IPS-20b (cell line): ENCODE measurements at regions not wholly inside any gene's neighbourhood (a gene's known extent, or its start where the extent isn't known, plus 50 kb on each side); places are given as distances from the start of the nearest gene placed in this dataset.
"Not testable (repeated sequence)": the region's sequence is repeated elsewhere in the genome, so short reads cannot be mapped to it uniquely, and the experiment has no call there.

Experiments
- H3K27ac ChIP-seq: one replicate; pipeline ENCODE4 v1.5.1; 2013; ENCODE audit warnings: low read length
- H3K27me3 ChIP-seq: 2 replicates; pipeline ENCODE4 v1.6.1; 2013; ENCODE audit warnings: mild to moderate bottlenecking, low read length, inconsistent platforms; ENCODE audit not compliant: insufficient read depth
- H3K36me3 ChIP-seq: 2 replicates; pipeline ENCODE4 v1.6.1; 2013; ENCODE audit warnings: low read depth, mild to moderate bottlenecking, inconsistent platforms, low read length, moderate library complexity; ENCODE audit not compliant: insufficient read depth
- H3K4me1 ChIP-seq: 2 replicates; pipeline ENCODE4 v1.6.1; 2013; ENCODE audit warnings: mild to moderate bottlenecking, control low read depth, inconsistent platforms, low read length, moderate library complexity; ENCODE audit not compliant: insufficient read depth
- H3K4me3 ChIP-seq: 2 replicates; pipeline ENCODE4 v1.5.1; 2013; ENCODE audit warnings: mild to moderate bottlenecking, low read length, inconsistent platforms
- H3K9ac ChIP-seq: 2 replicates; pipeline ENCODE4 v1.6.1; 2013; ENCODE audit warnings: low read depth, mild to moderate bottlenecking, inconsistent platforms, low read length, moderate library complexity
- H3K9me3 ChIP-seq: 2 replicates; pipeline ENCODE4 v1.6.1; 2013; ENCODE audit warnings: mild to moderate bottlenecking, low read depth, low read length, inconsistent platforms; ENCODE audit not compliant: insufficient read depth

GRCh38 chr6:166236596-166236995 is 68.9 kb upstream of the TBXT start:
- H3K27me3 ChIP-seq: peaks cover 1% of the 10 kb centered on the region; the same call in 1 of the 2 replicates
- H3K27ac ChIP-seq: no peak overlapping the region
- H3K4me1 ChIP-seq: no peaks in the 10 kb centered on the region; the same call in 1 of the 2 replicates

GRCh38 chr6:166235666-166236292 is 68.1 kb upstream of the TBXT start:
- Histone ChIP-seq H3K4me1 (no peaks in the 10 kb centered on the region; the same call in 1 of the 2 replicates), H3K9ac (no peak overlapping the region), H3K27me3 (no peaks in the 10 kb centered on the region; the same call in 1 of the 2 replicates), H3K36me3 (no peaks in the 10 kb centered on the region), H3K27ac (no peak overlapping the region), H3K4me3 (no peak overlapping the region), H3K9me3 (no peaks in the 10 kb centered on the region)

More at GRCh38 chr6:166236596-166236995, 68.9 kb upstream of the TBXT start:
- Histone ChIP-seq H3K9me3 (no peaks in the 10 kb centered on the region), H3K4me3 (no peak overlapping the region), H3K36me3 (no peaks in the 10 kb centered on the region), H3K9ac (no peak overlapping the region)

GRCh38 chr6:166231181-166231580 is 63.5 kb upstream of the TBXT start:
- H3K9ac ChIP-seq, H3K4me3 ChIP-seq, H3K4me1 ChIP-seq, H3K27ac ChIP-seq, H3K9me3 ChIP-seq, H3K36me3 ChIP-seq: not testable (repeated sequence)
- peaks cover 35% of the 10 kb centered on the region for H3K27me3 ChIP-seq

GRCh38 chr6:166228839-166229528 is 61.3 kb upstream of the TBXT start:
- H3K27me3 ChIP-seq: peaks cover 35% of the 10 kb centered on the region
- no peak overlapping the region for H3K4me3 ChIP-seq
- no peaks in the 10 kb centered on the region for H3K36me3 ChIP-seq
- no peak overlapping the region for H3K27ac ChIP-seq
- H3K4me1 ChIP-seq: no peaks in the 10 kb centered on the region; the same call in 1 of the 2 replicates
- no peak overlapping the region for H3K9ac ChIP-seq
- H3K9me3 ChIP-seq: no peaks in the 10 kb centered on the region

- Histone ChIP-seq H3K9me3 (no peaks in the 10 kb centered on the region), H3K27ac (no peak overlapping the region), H3K4me1 (no peaks in the 10 kb centered on the region; the same call in 1 of the 2 replicates), H3K9ac (no peak overlapping the region), H3K4me3 (no peak overlapping the region), H3K27me3 (peaks cover 35% of the 10 kb centered on the region), H3K36me3 (no peaks in the 10 kb centered on the region)
Observed at GRCh38 chr6:166228425-166228824, 60.8 kb upstream of the TBXT start.

GRCh38 chr6:166223079-166223478 is 55.4 kb upstream of the TBXT start:
- Histone ChIP-seq H3K9me3 (no peaks in the 10 kb centered on the region), H3K9ac (no peak overlapping the region), H3K4me3 (no peak overlapping the region), H3K36me3 (no peaks in the 10 kb centered on the region), H3K27ac (no peak overlapping the region), H3K4me1 (no peaks in the 10 kb centered on the region), H3K27me3 (peaks cover 17% of the 10 kb centered on the region)

GRCh38 chr6:166222631-166223030 is 55.0 kb upstream of the TBXT start:
- H3K27me3 ChIP-seq: peaks cover 12% of the 10 kb centered on the region; the same call in 1 of the 2 replicates
- H3K36me3 ChIP-seq: no peaks in the 10 kb centered on the region
- H3K9ac ChIP-seq: no peak overlapping the region
- no peaks in the 10 kb centered on the region for H3K9me3 ChIP-seq
- H3K4me3 ChIP-seq: no peak overlapping the region
- H3K4me1 ChIP-seq: no peaks in the 10 kb centered on the region
- H3K27ac ChIP-seq: no peak overlapping the region

- 0 out of 2 replicates have a peak, but pooled peaks cover 2% of the 10 kb centered on the region for H3K27me3 ChIP-seq
- no peaks in the 10 kb centered on the region for H3K9me3 ChIP-seq
- no peak overlapping the region for H3K27ac ChIP-seq
- H3K36me3 ChIP-seq: no peaks in the 10 kb centered on the region
- H3K4me1 ChIP-seq: no peaks in the 10 kb centered on the region
- no peak overlapping the region for H3K4me3 ChIP-seq
- H3K9ac ChIP-seq: no peak overlapping the region
Observed at GRCh38 chr6:166221636-166222035, 54.0 kb upstream of the TBXT start.

- Histone ChIP-seq H3K27ac (no peak overlapping the region), H3K4me3 (no peak overlapping the region), H3K9ac (no peak overlapping the region), H3K9me3 (no peaks in the 10 kb centered on the region), H3K27me3 (no peaks in the 10 kb centered on the region), H3K4me1 (no peaks in the 10 kb centered on the region), H3K36me3 (no peaks in the 10 kb centered on the region)
Observed at GRCh38 chr6:166221040-166221439, 53.4 kb upstream of the TBXT start.
